HepG2 (cell line): ENCODE measurements at regions not wholly inside any gene's neighbourhood (a gene's known extent, or its start where the extent isn't known, plus 50 kb on each side); places are given as distances from the start of the nearest gene placed in this dataset.

Experiments used
- ATAC-seq: fragments of 200-7000 bp; cut with Tn5 transposase; 3 replicates; pipeline ENCODE4 v1.9.1; 2020; ENCODE audit warnings: mild to moderate bottlenecking, moderate library complexity
- BruUV-seq: library from RNA; stranded (reverse); fragments of 400-500 nt; replicated peaks from 2 replicates; lab custom pipeline; 2021; lab: Mats Ljungman, UMichigan
- CTCF ChIA-PET: fragments of 300-600 bp; formaldehyde crosslinking; extraction: SDS; loops from one replicate; lab custom pipeline; 2021; ENCODE audit warnings: low total read pairs, inconsistent platforms, low intra/inter-chr PET ratio; lab: Yijun Ruan, JAX
- POLR2A ChIA-PET: fragments of 350-600 bp; sonication (Branson Sonifier 250); formaldehyde crosslinking; loops from one replicate; lab custom pipeline; 2020; ENCODE audit warnings: antibody characterized with exemption, inconsistent platforms; lab: Yijun Ruan, JAX
- DNase-seq: peaks from one replicate; pipeline ENCODE4 v3.0.0-alpha.2; 2015; ENCODE audit warnings: low spot score
- FAIRE-seq: peaks from 3 replicates; lab custom pipeline; 2011; peaks lifted over from hg19 to GRCh38; lab: Jason Lieb, UNC
- H2AFZ ChIP-seq: one replicate; pipeline ENCODE4 v1.6.1; 2011; ENCODE audit warnings: low read length, inconsistent platforms
- H3K27ac ChIP-seq: fragments of 300-600 bp; 3 replicates; pipeline ENCODE4 v1.8.0; 2011; ENCODE audit warnings: mixed run types, mild to moderate bottlenecking, mixed read lengths, low read length, inconsistent platforms; ENCODE audit not compliant: insufficient read depth; ENCODE audit errors: extremely low read length
- H3K27me3 ChIP-seq, 2 experiments: fragments of 200-600 bp in 1 of 2; 2 replicates in 1 of 2; 3 replicates in 1 of 2; pipeline versions ENCODE4 v1.6.0 to v1.8.0; 2011; ENCODE audit warnings: low read length in 2 of 2, mild to moderate bottlenecking in 2 of 2, moderate library complexity in 2 of 2, inconsistent platforms in 1 of 2; ENCODE audit not compliant: insufficient read depth in 2 of 2, control insufficient read depth in 1 of 2
- H3K36me3 ChIP-seq, 2 experiments: fragments of 200-600 bp in 1 of 2; replicated peaks in 1 of 2; 2 replicates in 1 of 2; 3 replicates in 1 of 2; pipeline versions ENCODE4 v1.5.1 to v1.8.0; 2011; ENCODE audit warnings: low read length in 2 of 2, inconsistent platforms in 1 of 2; ENCODE audit not compliant: insufficient read depth in 2 of 2, control insufficient read depth in 1 of 2
- H3K4me1 ChIP-seq: 2 replicates; pipeline ENCODE4 v1.5.1; 2012; ENCODE audit warnings: low read length, inconsistent platforms; ENCODE audit not compliant: insufficient read depth
- H3K4me2 ChIP-seq: 2 replicates; pipeline ENCODE4 v1.6.0; 2011; ENCODE audit warnings: low read depth, low read length, inconsistent platforms
- H3K4me3 ChIP-seq, 3 experiments: fragments of 200-600 bp in 1 of 3; sonication (generic), shearing (Covaris generic) in 1 of 3; replicated peaks in 1 of 3; 2 replicates each; pipeline ENCODE4 v1.5.1; 2011 to 2016; ENCODE audit warnings: low read length in 3 of 3, inconsistent platforms in 2 of 3, low read depth in 2 of 3, mild to moderate bottlenecking in 2 of 3, control low read depth in 1 of 3, mixed read lengths in 1 of 3; ENCODE audit not compliant: insufficient read depth in 1 of 3
- H3K79me2 ChIP-seq: one replicate; pipeline ENCODE4 v1.6.1; 2011; ENCODE audit warnings: low read length, inconsistent platforms; ENCODE audit not compliant: insufficient read depth
- H3K9ac ChIP-seq: 2 replicates; pipeline ENCODE4 v1.6.0; 2011; ENCODE audit warnings: mild to moderate bottlenecking, low read depth, low read length, inconsistent platforms; ENCODE audit not compliant: insufficient read depth
- H3K9me3 ChIP-seq: 2 replicates; pipeline ENCODE4 v1.5.1; 2012; ENCODE audit warnings: mild to moderate bottlenecking, low read length
- H4K20me1 ChIP-seq: 2 replicates; pipeline ENCODE4 v1.6.0; 2011; ENCODE audit warnings: inconsistent platforms, mild to moderate bottlenecking, low read length, moderate library complexity; ENCODE audit not compliant: insufficient read depth
- ZNF235 ChIP-seq: sonication (generic); formaldehyde crosslinking; IDR thresholded peaks from 2 replicates; pipeline ENCODE4 v1.8.1; 2023; ENCODE audit warnings: mild to moderate bottlenecking, missing genetic modification reagents, borderline replicate concordance
- ZNF577 ChIP-seq: sonication (generic); formaldehyde crosslinking; IDR thresholded peaks from 2 replicates; pipeline ENCODE4 v1.4.0; 2020; ENCODE audit warnings: mild to moderate bottlenecking, low read depth, missing genetic modification reagents, borderline replicate concordance
- WGBS: methylation state at CpG from one replicate; pipeline ENCODE4 v1.1.6; 2017; ENCODE audit warnings: low lambda C conversion rate; 5-methylcytosine and 5-hydroxymethylcytosine counted together
- in situ Hi-C: cut with HindIII; loops from 2 replicates; pipeline ENCODE4 v1.10.0; 2017; ENCODE audit warnings: low pct_unique_long_range_greater_than_20kb; ENCODE audit not compliant: extremely low pct_ligation_motif_present
- intact Hi-C: fragments of 100-400 bp; cut with micrococcal nuclease; formaldehyde crosslinking; loops from one replicate; pipeline ENCODE4 v1.10.0; 2022; ENCODE audit not compliant: unreplicated experiment
- TF ChIP-seq, protein P1 (sequence below): sonication (generic); formaldehyde crosslinking; IDR thresholded peaks from 2 replicates; pipeline ENCODE4 v1.4.0; 2020; ENCODE audit warnings: missing genetic modification reagents, mild to moderate bottlenecking, borderline replicate concordance
- TF ChIP-seq, protein P2 (sequence below): IDR thresholded peaks from 2 replicates; pipeline ENCODE4 v1.4.0; 2020; ENCODE audit warnings: mild to moderate bottlenecking, missing genetic modification reagents

DNA sequence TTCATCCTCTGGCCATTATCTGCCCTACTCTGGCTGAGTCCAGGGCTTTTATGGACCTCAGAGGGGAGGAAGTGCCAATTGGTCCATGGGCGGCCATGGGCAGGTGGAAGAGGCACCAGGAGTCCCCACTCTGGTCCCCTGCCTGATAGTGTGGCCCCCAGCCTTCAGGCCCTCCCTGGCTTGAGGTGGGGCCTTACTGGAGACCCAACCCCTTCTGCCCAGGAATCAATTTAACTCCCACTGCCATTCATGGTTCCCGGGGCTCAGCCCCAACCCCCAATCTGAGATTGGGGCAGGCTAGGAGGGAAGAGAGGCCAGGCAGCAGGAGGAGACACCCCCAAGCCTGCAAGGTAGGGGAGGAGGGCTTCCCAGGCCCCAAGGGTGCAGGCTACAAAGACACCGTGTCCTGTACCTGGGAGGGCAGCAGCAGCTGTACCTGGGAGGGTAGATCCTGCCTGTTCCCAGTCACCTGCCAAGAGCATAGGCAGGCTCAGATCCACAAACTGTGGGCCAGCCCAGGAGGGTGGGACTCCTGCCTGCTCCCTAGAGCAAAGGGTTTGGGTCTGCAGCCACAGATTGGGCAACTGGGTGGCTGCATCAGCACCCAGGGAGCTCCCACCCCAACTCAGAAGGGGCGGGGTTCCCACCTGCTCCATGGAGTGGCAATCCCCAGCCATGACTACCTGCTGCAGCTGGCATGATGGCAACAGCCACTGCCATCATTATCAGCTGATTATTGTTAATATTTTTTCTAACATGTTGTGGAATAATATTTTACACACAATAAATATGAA, 1044.1 kb upstream of the B3GALT2 start:
- 0% methylated on average over 2 of the region's 4 CpGs for WGBS
- Histone ChIP-seq H2AFZ (no peak overlapping the region), H3K9me3 (no peaks in the 10 kb centered on the region), H3K36me3 (no peaks in the 10 kb centered on the region), H3K27ac (no peak overlapping the region), H3K9ac (no peak overlapping the region), H3K4me3 (no peak overlapping the region), H4K20me1 (no peaks in the 10 kb centered on the region), H3K4me1 (no peaks in the 10 kb centered on the region), H3K79me2 (no peaks in the 10 kb centered on the region), H3K4me2 (no peak overlapping the region), H3K27me3 (no peaks in the 10 kb centered on the region)
- no peak for ATAC-seq
- TF ChIP-seq, protein P1, sequence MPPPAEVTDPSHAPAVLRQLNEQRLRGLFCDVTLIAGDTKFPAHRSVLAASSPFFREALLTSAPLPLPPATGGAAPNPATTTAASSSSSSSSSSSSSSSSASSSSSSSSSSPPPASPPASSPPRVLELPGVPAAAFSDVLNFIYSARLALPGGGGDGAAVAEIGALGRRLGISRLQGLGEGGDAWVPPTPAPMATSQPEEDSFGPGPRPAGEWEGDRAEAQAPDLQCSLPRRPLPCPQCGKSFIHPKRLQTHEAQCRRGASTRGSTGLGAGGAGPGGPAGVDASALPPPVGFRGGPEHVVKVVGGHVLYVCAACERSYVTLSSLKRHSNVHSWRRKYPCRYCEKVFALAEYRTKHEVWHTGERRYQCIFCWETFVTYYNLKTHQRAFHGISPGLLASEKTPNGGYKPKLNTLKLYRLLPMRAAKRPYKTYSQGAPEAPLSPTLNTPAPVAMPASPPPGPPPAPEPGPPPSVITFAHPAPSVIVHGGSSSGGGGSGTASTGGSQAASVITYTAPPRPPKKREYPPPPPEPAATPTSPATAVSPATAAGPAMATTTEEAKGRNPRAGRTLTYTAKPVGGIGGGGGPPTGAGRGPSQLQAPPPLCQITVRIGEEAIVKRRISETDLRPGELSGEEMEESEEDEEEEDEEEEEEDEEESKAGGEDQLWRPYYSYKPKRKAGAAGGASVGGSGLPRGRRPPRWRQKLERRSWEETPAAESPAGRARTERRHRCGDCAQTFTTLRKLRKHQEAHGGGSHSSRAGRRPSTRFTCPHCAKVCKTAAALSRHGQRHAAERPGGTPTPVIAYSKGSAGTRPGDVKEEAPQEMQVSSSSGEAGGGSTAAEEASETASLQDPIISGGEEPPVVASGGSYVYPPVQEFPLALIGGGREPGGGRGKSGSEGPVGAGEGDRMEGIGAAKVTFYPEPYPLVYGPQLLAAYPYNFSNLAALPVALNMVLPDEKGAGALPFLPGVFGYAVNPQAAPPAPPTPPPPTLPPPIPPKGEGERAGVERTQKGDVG, result no peak
- TF ChIP-seq ZNF235 (CRISPR knock-in tag), result no peak
- no peak for TF ChIP-seq ZNF577 (CRISPR knock-in tag)
- TF ChIP-seq, protein P2, sequence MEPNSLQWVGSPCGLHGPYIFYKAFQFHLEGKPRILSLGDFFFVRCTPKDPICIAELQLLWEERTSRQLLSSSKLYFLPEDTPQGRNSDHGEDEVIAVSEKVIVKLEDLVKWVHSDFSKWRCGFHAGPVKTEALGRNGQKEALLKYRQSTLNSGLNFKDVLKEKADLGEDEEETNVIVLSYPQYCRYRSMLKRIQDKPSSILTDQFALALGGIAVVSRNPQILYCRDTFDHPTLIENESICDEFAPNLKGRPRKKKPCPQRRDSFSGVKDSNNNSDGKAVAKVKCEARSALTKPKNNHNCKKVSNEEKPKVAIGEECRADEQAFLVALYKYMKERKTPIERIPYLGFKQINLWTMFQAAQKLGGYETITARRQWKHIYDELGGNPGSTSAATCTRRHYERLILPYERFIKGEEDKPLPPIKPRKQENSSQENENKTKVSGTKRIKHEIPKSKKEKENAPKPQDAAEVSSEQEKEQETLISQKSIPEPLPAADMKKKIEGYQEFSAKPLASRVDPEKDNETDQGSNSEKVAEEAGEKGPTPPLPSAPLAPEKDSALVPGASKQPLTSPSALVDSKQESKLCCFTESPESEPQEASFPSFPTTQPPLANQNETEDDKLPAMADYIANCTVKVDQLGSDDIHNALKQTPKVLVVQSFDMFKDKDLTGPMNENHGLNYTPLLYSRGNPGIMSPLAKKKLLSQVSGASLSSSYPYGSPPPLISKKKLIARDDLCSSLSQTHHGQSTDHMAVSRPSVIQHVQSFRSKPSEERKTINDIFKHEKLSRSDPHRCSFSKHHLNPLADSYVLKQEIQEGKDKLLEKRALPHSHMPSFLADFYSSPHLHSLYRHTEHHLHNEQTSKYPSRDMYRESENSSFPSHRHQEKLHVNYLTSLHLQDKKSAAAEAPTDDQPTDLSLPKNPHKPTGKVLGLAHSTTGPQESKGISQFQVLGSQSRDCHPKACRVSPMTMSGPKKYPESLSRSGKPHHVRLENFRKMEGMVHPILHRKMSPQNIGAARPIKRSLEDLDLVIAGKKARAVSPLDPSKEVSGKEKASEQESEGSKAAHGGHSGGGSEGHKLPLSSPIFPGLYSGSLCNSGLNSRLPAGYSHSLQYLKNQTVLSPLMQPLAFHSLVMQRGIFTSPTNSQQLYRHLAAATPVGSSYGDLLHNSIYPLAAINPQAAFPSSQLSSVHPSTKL (CRISPR knock-in tag), result no peak
- CTCF ChIA-PET, result no interaction called here
- POLR2A ChIA-PET, result no interaction called here
- no peak for FAIRE-seq
- no TSS peak for BruUV-seq
- DNase-seq, result no peak
- intact Hi-C loops (no loop called here), in situ Hi-C loops (no loop called here)
